OCI-LY3 (cell line): ENCODE measurements at regions not wholly inside any gene's neighbourhood (a gene's known extent, or its start where the extent isn't known, plus 50 kb on each side); places are given as distances from the start of the nearest gene placed in this dataset.
A peak's percentile ranks its signal among the peaks of the same experiment; 100 is the strongest.

ENCODE experiments used
- H2AFZ ChIP-seq: fragments of 200-600, 300-600 bp; shearing (Covaris generic); 2 replicates; pipeline ENCODE4 v1.6.0; 2014; ENCODE audit warnings: antibody characterized with exemption, low read depth, low read length
- H3K27ac ChIP-seq: fragments of 200-600, 300-600 bp; sonication (generic); 2 replicates; pipeline ENCODE4 v1.5.1; 2014; ENCODE audit warnings: mild to moderate bottlenecking, low read length, moderate library complexity, mixed read lengths
- H3K27me3 ChIP-seq: fragments of 200-600, 300-600 bp; sonication (generic); 2 replicates; pipeline ENCODE4 v1.6.1; 2014; ENCODE audit warnings: low read depth, low read length, mixed read lengths
- H3K36me3 ChIP-seq: fragments of 200-600, 300-600 bp; sonication (generic); replicated peaks from 2 replicates; pipeline ENCODE3; 2014; ENCODE audit warnings: low read depth, low read length, mixed read lengths
- H3K4me1 ChIP-seq: fragments of 300-600, 200-600 bp; sonication (generic); 2 replicates; pipeline ENCODE4 v1.6.1; 2014; ENCODE audit warnings: low read length, mixed read lengths
- H3K4me2 ChIP-seq: fragments of 200-600, 300-600 bp; sonication (generic); 2 replicates; pipeline ENCODE4 v1.6.1; 2014; ENCODE audit warnings: low read length, mixed read lengths
- H3K4me3 ChIP-seq: fragments of 300-600, 200-600 bp; sonication (generic); 2 replicates; pipeline ENCODE4 v1.5.1; 2014; ENCODE audit warnings: antibody characterized with exemption, mild to moderate bottlenecking, low read length, moderate library complexity
- H3K79me2 ChIP-seq: fragments of 300-600, 200-600 bp; shearing (Covaris generic); 2 replicates; pipeline ENCODE4 v1.6.1; 2014; ENCODE audit warnings: mild to moderate bottlenecking, low read length, mixed read lengths
- H3K9ac ChIP-seq: fragments of 300-600, 200-600 bp; shearing (Covaris generic); 2 replicates; pipeline ENCODE4 v1.6.0; 2014; ENCODE audit warnings: mild to moderate bottlenecking, low read length, moderate library complexity
- H3K9me3 ChIP-seq: fragments of 200-600, 300-600 bp; shearing (Covaris generic); 2 replicates; pipeline ENCODE4 v1.6.1; 2014; ENCODE audit warnings: low read length, mixed read lengths; ENCODE audit not compliant: insufficient read depth
- H4K20me1 ChIP-seq: fragments of 200-600, 300-600 bp; sonication (generic); 2 replicates; pipeline ENCODE4 v1.6.1; 2016; ENCODE audit warnings: low read length, mixed read lengths; ENCODE audit not compliant: insufficient read depth
- CTCF ChIP-seq: fragments of 200-600, 300-600 bp; sonication (generic); IDR thresholded peaks from 2 replicates; pipeline ENCODE4 v1.5.1; 2014; ENCODE audit warnings: antibody characterized with exemption, low read length, low read depth
- EZH2phosphoT487 ChIP-seq: fragments of 200-600 bp; shearing (Covaris generic); IDR thresholded peaks from 2 replicates; pipeline ENCODE4 v1.6.1; 2018; ENCODE audit warnings: antibody characterized with exemption, mixed run types, low read depth

- H3K79me2 ChIP-seq: peaks cover 63% of the 10 kb centered on the region
- H3K9ac ChIP-seq: no peak overlapping the region
- peaks cover 36% of the 10 kb centered on the region for H3K4me1 ChIP-seq
- H3K4me3 ChIP-seq: no peak overlapping the region
- H2AFZ ChIP-seq: no peak overlapping the region
- no peaks in the 10 kb centered on the region for H3K9me3 ChIP-seq
- no peak overlapping the region for H3K4me2 ChIP-seq
- peaks cover 8% of the 10 kb centered on the region for H3K36me3 ChIP-seq
- no peak overlapping the region for H3K27ac ChIP-seq
- no peaks in the 10 kb centered on the region for H3K27me3 ChIP-seq
- H4K20me1 ChIP-seq: no peaks in the 10 kb centered on the region
- TF ChIP-seq EZH2phosphoT487: no peak
- TF ChIP-seq CTCF: no peak
Measured at GRCh38 chr2:144329472-144329871, 190.4 kb downstream of the ZEB2 start.

GRCh38 chr2:144328938-144329337, 191.0 kb downstream of the ZEB2 start:
- H3K27ac ChIP-seq: no peak overlapping the region
- no peaks in the 10 kb centered on the region for H4K20me1 ChIP-seq
- H3K36me3 ChIP-seq: peaks cover 8% of the 10 kb centered on the region
- H3K9ac ChIP-seq: no peak overlapping the region
- no peak overlapping the region for H3K4me3 ChIP-seq
- no peaks in the 10 kb centered on the region for H3K27me3 ChIP-seq
- no peak overlapping the region for H2AFZ ChIP-seq
- peaks cover 39% of the 10 kb centered on the region for H3K4me1 ChIP-seq
- H3K4me2 ChIP-seq: no peak overlapping the region
- TF ChIP-seq EZH2phosphoT487 (no peak), CTCF (no peak)
- no peaks in the 10 kb centered on the region for H3K9me3 ChIP-seq
- peaks cover 68% of the 10 kb centered on the region for H3K79me2 ChIP-seq

- Histone ChIP-seq H4K20me1 (no peaks in the 10 kb centered on the region), H3K4me2 (no peak overlapping the region), H3K36me3 (peaks cover 8% of the 10 kb centered on the region), H2AFZ (no peak overlapping the region), H3K4me3 (no peak overlapping the region), H3K27ac (no peak overlapping the region), H3K4me1 (peaks cover 33% of the 10 kb centered on the region), H3K9ac (no peak overlapping the region), H3K79me2 (peaks cover 87% of the 10 kb centered on the region), H3K9me3 (no peaks in the 10 kb centered on the region), H3K27me3 (no peaks in the 10 kb centered on the region)
- TF ChIP-seq CTCF (no peak), EZH2phosphoT487 (no peak)
Measured at GRCh38 chr2:144326825-144327224, 193.1 kb downstream of the ZEB2 start.

- Histone ChIP-seq H3K4me1 (peaks cover 23% of the 10 kb centered on the region), H3K4me2 (peak overlapping the region; percentile 72), H3K36me3 (peaks cover 5% of the 10 kb centered on the region)
Measured at GRCh38 chr2:144325086-144325485, 194.8 kb downstream of the ZEB2 start.

More at GRCh38 chr2:144325086-144325485, 194.8 kb downstream of the ZEB2 start:
- Histone ChIP-seq H3K27ac (peak overlapping the region; percentile 38), H4K20me1 (no peaks in the 10 kb centered on the region), H2AFZ (peak overlapping the region; percentile 14; the same call in 1 of the 2 replicates), H3K9me3 (no peaks in the 10 kb centered on the region), H3K4me3 (peak overlapping the region; percentile 48), H3K27me3 (no peaks in the 10 kb centered on the region), H3K9ac (peak overlapping the region; percentile 23), H3K79me2 (peaks cover 87% of the 10 kb centered on the region)
- TF ChIP-seq CTCF: no peak
- TF ChIP-seq EZH2phosphoT487: no peak
